ENCODE measurements at regions not wholly inside any gene's neighbourhood (a gene's known extent, or its start where the extent isn't known, plus 50 kb on each side); places are given as distances from the start of the nearest gene placed in this dataset.

- TF ChIP-seq ZFX (CRISPR knock-in tag; IDR thresholded peaks at IDR 0.05; ENCODE audit: low read depth) = no peak
- TF ChIP-seq HBP1 (CRISPR knock-in tag; IDR thresholded peaks at IDR 0.05; ENCODE audit: low read depth) = no peak
- TF ChIP-seq NCOA5 (CRISPR knock-in tag; IDR thresholded peaks at IDR 0.05) = no peak
These were observed 118.3 kb downstream of the GALC start (continued) for GRCh38 chr14:87874676-87875075.

GRCh38 chr14:87873741-87874140 is 119.2 kb downstream of the GALC start:
- ChIA-PET CTCF (ENCODE audit: low intra/inter-chr PET ratio, low total read pairs) (no interaction called here), POLR2A (no interaction called here)
- intact Hi-C loops (cut with micrococcal nuclease; ENCODE audit: unreplicated experiment) (no loop called here), in situ Hi-C loops (cut with HindIII; ENCODE audit: extremely low pct_ligation_motif_present, low pct_unique_long_range_greater_than_20kb) (no loop called here)
- BruUV-seq (replicated peaks) = no TSS peak
- Histone ChIP-seq H3K27me3 (ENCODE audit: control insufficient read depth in 1 of 2, insufficient read depth in 2 of 2, low read length in 2 of 2) (no peaks in the 10 kb centered on the region), H3K9me3 (ENCODE audit: low read length) (no peaks in the 10 kb centered on the region), H3K36me3 (replicated peaks in 1 of 2; ENCODE audit: control insufficient read depth in 1 of 2, insufficient read depth in 2 of 2, low read length in 2 of 2) (no peaks in the 10 kb centered on the region), H4K20me1 (ENCODE audit: insufficient read depth, low read length) (no peaks in the 10 kb centered on the region), H3K4me3 (replicated peaks in 1 of 3; ENCODE audit: insufficient read depth in 1 of 3, low read depth in 2 of 3, low read length in 3 of 3) (no peak overlapping the region), H2AFZ (ENCODE audit: low read length) (no peak overlapping the region), H3K79me2 (ENCODE audit: insufficient read depth, low read length) (no peaks in the 10 kb centered on the region), H3K4me1 (ENCODE audit: insufficient read depth, low read length) (no peaks in the 10 kb centered on the region), H3K9ac (ENCODE audit: insufficient read depth, low read depth, low read length) (no peak overlapping the region), H3K27ac (ENCODE audit: extremely low read length, insufficient read depth, low read length) (no peak overlapping the region), H3K4me2 (ENCODE audit: low read depth, low read length) (no peak overlapping the region)
- no peak for DNase-seq (ENCODE audit: low spot score)
- no peak for ATAC-seq
- WGBS (ENCODE audit: low lambda C conversion rate) = 0% methylated on average over 1 of the region's 1 CpG
- no peak for FAIRE-seq
- TF ChIP-seq FOXK1 (CRISPR knock-in tag; IDR thresholded peaks at IDR 0.05; ENCODE audit: borderline replicate concordance, low read depth) = no peak
- no peak for TF ChIP-seq SRF (IDR thresholded peaks at IDR 0.05; ENCODE audit: low read depth, low read length)
- TF ChIP-seq SRY (CRISPR knock-in tag; IDR thresholded peaks at IDR 0.05) = no peak
- no peak for TF ChIP-seq BRD4 (CRISPR knock-in tag; IDR thresholded peaks at IDR 0.05)
- TF ChIP-seq ZNF280B (CRISPR knock-in tag; IDR thresholded peaks at IDR 0.05; ENCODE audit: borderline replicate concordance) = no peak
- TF ChIP-seq PAX8 (CRISPR knock-in tag; IDR thresholded peaks at IDR 0.05; ENCODE audit: borderline replicate concordance) = no peak
- TF ChIP-seq CSRNP1 (CRISPR knock-in tag; IDR thresholded peaks at IDR 0.05) = no peak
- no peak for TF ChIP-seq STAT6 (CRISPR knock-in tag; IDR thresholded peaks at IDR 0.05; ENCODE audit: borderline replicate concordance)
- TF ChIP-seq HDAC2 (CRISPR knock-in tag; IDR thresholded peaks at IDR 0.05) = no peak
